ENCODE measurements at regions not wholly inside any gene's neighbourhood (a gene's known extent, or its start where the extent isn't known, plus 50 kb on each side); places are given as distances from the start of the nearest gene placed in this dataset.

DNA sequence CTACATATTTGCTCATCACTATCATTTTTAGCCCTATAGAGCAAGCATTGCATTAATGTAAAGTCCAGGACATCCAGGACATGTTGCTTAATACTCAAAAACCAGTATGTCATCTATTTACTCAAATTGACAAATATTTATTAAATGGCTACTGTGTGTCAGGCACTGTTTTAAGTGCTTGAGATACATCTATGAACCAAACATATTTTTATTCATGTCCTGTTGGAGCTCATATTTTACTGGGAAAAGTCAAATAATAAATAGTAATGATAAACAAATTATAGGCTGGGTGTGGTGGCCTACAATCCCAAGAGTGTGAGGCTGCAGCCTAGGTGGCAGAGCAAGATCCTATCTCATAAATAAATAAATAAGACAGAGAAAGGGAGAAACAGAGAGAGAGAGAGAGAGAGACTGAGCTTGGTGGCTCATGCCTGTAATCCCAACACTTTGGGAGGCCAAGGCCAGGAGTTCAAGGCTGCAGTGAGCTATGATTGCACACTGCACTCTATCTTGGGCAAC lies 227.9 kb downstream of the GJA1 start:
- TF ChIP-seq GATA2 (IDR thresholded peaks at IDR 0.05; ENCODE audit: low read depth, low read length) (no peak), GATA3 (IDR thresholded peaks at IDR 0.05; ENCODE audit: low read depth, low read length) (no peak)

All from SH-SY5Y (cell line).